ENCODE measurements at regions not wholly inside any gene's neighbourhood (a gene's known extent, or its start where the extent isn't known, plus 50 kb on each side); places are given as distances from the start of the nearest gene placed in this dataset.

GRCh38 chr16:7839568-7839967, 506.9 kb downstream of the RBFOX1 start:
- Histone ChIP-seq H4K20me1 (ENCODE audit: insufficient read depth, low read length) (no peaks in the 10 kb centered on the region), H3K4me3 (ENCODE audit: low read depth, low read length, poor library complexity, severe bottlenecking) (no peak overlapping the region), H3K9me3 (ENCODE audit: low read length) (no peaks in the 10 kb centered on the region), H2AFZ (ENCODE audit: low read length) (no peak overlapping the region), H3K4me1 (ENCODE audit: insufficient read depth, low read length, poor library complexity, severe bottlenecking) (no peaks in the 10 kb centered on the region), H3K27ac (ENCODE audit: low read depth, low read length, poor library complexity, severe bottlenecking) (no peak overlapping the region), H3K36me3 (ENCODE audit: insufficient read depth, low read length) (no peaks in the 10 kb centered on the region), H3K9me2 (ENCODE audit: insufficient read depth, low read length) (no peaks in the 10 kb centered on the region), H3K4me2 (ENCODE audit: low read length) (no peak overlapping the region), H3K79me2 (ENCODE audit: insufficient read depth, low read depth, low read length) (no peaks in the 10 kb centered on the region)
- DNase-seq (ENCODE audit: low spot score), result no peak
- intact Hi-C loops (cut with micrococcal nuclease; ENCODE audit: unreplicated experiment), result no loop called here
- TF ChIP-seq EZH2phosphoT487 (IDR thresholded peaks at IDR 0.05; ENCODE audit: borderline replicate concordance, low read depth, low read length) (no peak), CTCF (conservative IDR thresholded peaks at IDR 0.05; ENCODE audit: low read length) (no peak)
- CTCF ChIA-PET (ENCODE audit: unreplicated experiment), result no interaction called here
- POLR2A ChIA-PET, result interaction anchor here (0.5 kb wide), 1 partner anchor 1136 kb away, joined by 3 read pairs; no protein-coding TSS in a partner anchor
- no TSS peak for BruUV-seq (replicated peaks)

- H3K9me3 ChIP-seq (ENCODE audit: low read length), result no peaks in the 10 kb centered on the region
- intact Hi-C loops (cut with micrococcal nuclease; ENCODE audit: unreplicated experiment), result no loop called here
- no peak overlapping the region for H3K4me2 ChIP-seq (ENCODE audit: low read length)
- no peak for TF ChIP-seq CTCF (conservative IDR thresholded peaks at IDR 0.05; ENCODE audit: low read length)
- TF ChIP-seq EZH2phosphoT487 (IDR thresholded peaks at IDR 0.05; ENCODE audit: borderline replicate concordance, low read depth, low read length), result no peak
- no peaks in the 10 kb centered on the region for H3K36me3 ChIP-seq (ENCODE audit: insufficient read depth, low read length)
- no peak for DNase-seq (ENCODE audit: low spot score)
- no peak overlapping the region for H2AFZ ChIP-seq (ENCODE audit: low read length)
- no peak overlapping the region for H3K27ac ChIP-seq (ENCODE audit: low read depth, low read length, poor library complexity, severe bottlenecking)
- H3K4me3 ChIP-seq (ENCODE audit: low read depth, low read length, poor library complexity, severe bottlenecking), result no peak overlapping the region
- no TSS peak for BruUV-seq (replicated peaks)
- ChIA-PET POLR2A (no interaction called here), CTCF (ENCODE audit: unreplicated experiment) (no interaction called here)
- H3K79me2 ChIP-seq (ENCODE audit: insufficient read depth, low read depth, low read length), result no peaks in the 10 kb centered on the region
- no peaks in the 10 kb centered on the region for H3K9me2 ChIP-seq (ENCODE audit: insufficient read depth, low read length)
- no peaks in the 10 kb centered on the region for H4K20me1 ChIP-seq (ENCODE audit: insufficient read depth, low read length)
- H3K4me1 ChIP-seq (ENCODE audit: insufficient read depth, low read length, poor library complexity, severe bottlenecking), result no peaks in the 10 kb centered on the region
These were observed 502.3 kb downstream of the RBFOX1 start for GRCh38 chr16:7834771-7835431.

- H3K4me2 ChIP-seq (ENCODE audit: low read length), result no peak overlapping the region
- no peak overlapping the region for H3K27ac ChIP-seq (ENCODE audit: low read depth, low read length, poor library complexity, severe bottlenecking)
- ChIA-PET CTCF (ENCODE audit: unreplicated experiment) (no interaction called here), POLR2A (no interaction called here)
- no peak for TF ChIP-seq CTCF (conservative IDR thresholded peaks at IDR 0.05; ENCODE audit: low read length)
- TF ChIP-seq EZH2phosphoT487 (IDR thresholded peaks at IDR 0.05; ENCODE audit: borderline replicate concordance, low read depth, low read length), result no peak
- intact Hi-C loops (cut with micrococcal nuclease; ENCODE audit: unreplicated experiment), result no loop called here
- no peak overlapping the region for H2AFZ ChIP-seq (ENCODE audit: low read length)
- H4K20me1 ChIP-seq (ENCODE audit: insufficient read depth, low read length), result no peaks in the 10 kb centered on the region
- DNase-seq (ENCODE audit: low spot score), result no peak
- H3K4me1 ChIP-seq (ENCODE audit: insufficient read depth, low read length, poor library complexity, severe bottlenecking), result no peaks in the 10 kb centered on the region
- no peaks in the 10 kb centered on the region for H3K79me2 ChIP-seq (ENCODE audit: insufficient read depth, low read depth, low read length)
- H3K9me2 ChIP-seq (ENCODE audit: insufficient read depth, low read length), result no peaks in the 10 kb centered on the region
- H3K9me3 ChIP-seq (ENCODE audit: low read length), result no peaks in the 10 kb centered on the region
- H3K4me3 ChIP-seq (ENCODE audit: low read depth, low read length, poor library complexity, severe bottlenecking), result no peak overlapping the region
- no TSS peak for BruUV-seq (replicated peaks)
- no peaks in the 10 kb centered on the region for H3K36me3 ChIP-seq (ENCODE audit: insufficient read depth, low read length)
These were observed 488.2 kb downstream of the RBFOX1 start for GRCh38 chr16:7820816-7821215.

All from OCI-LY7 (cell line).